OCI-LY3 (cell line): ENCODE measurements at regions not wholly inside any gene's neighbourhood (a gene's known extent, or its start where the extent isn't known, plus 50 kb on each side); places are given as distances from the start of the nearest gene placed in this dataset.

Experiments
- H2AFZ ChIP-seq: fragments of 200-600, 300-600 bp; shearing (Covaris generic); 2 replicates; pipeline ENCODE4 v1.6.0; 2014; ENCODE audit warnings: antibody characterized with exemption, low read depth, low read length
- H3K27ac ChIP-seq: fragments of 200-600, 300-600 bp; sonication (generic); 2 replicates; pipeline ENCODE4 v1.5.1; 2014; ENCODE audit warnings: mild to moderate bottlenecking, low read length, moderate library complexity, mixed read lengths
- H3K27me3 ChIP-seq: fragments of 200-600, 300-600 bp; sonication (generic); 2 replicates; pipeline ENCODE4 v1.6.1; 2014; ENCODE audit warnings: low read depth, low read length, mixed read lengths
- H3K36me3 ChIP-seq: fragments of 200-600, 300-600 bp; sonication (generic); replicated peaks from 2 replicates; pipeline ENCODE3; 2014; ENCODE audit warnings: low read depth, low read length, mixed read lengths
- H3K4me1 ChIP-seq: fragments of 300-600, 200-600 bp; sonication (generic); 2 replicates; pipeline ENCODE4 v1.6.1; 2014; ENCODE audit warnings: low read length, mixed read lengths
- H3K4me2 ChIP-seq: fragments of 200-600, 300-600 bp; sonication (generic); 2 replicates; pipeline ENCODE4 v1.6.1; 2014; ENCODE audit warnings: low read length, mixed read lengths
- H3K4me3 ChIP-seq: fragments of 300-600, 200-600 bp; sonication (generic); 2 replicates; pipeline ENCODE4 v1.5.1; 2014; ENCODE audit warnings: antibody characterized with exemption, mild to moderate bottlenecking, low read length, moderate library complexity
- H3K79me2 ChIP-seq: fragments of 300-600, 200-600 bp; shearing (Covaris generic); 2 replicates; pipeline ENCODE4 v1.6.1; 2014; ENCODE audit warnings: mild to moderate bottlenecking, low read length, mixed read lengths
- H3K9ac ChIP-seq: fragments of 300-600, 200-600 bp; shearing (Covaris generic); 2 replicates; pipeline ENCODE4 v1.6.0; 2014; ENCODE audit warnings: mild to moderate bottlenecking, low read length, moderate library complexity
- H3K9me3 ChIP-seq: fragments of 200-600, 300-600 bp; shearing (Covaris generic); 2 replicates; pipeline ENCODE4 v1.6.1; 2014; ENCODE audit warnings: low read length, mixed read lengths; ENCODE audit not compliant: insufficient read depth
- H4K20me1 ChIP-seq: fragments of 200-600, 300-600 bp; sonication (generic); 2 replicates; pipeline ENCODE4 v1.6.1; 2016; ENCODE audit warnings: low read length, mixed read lengths; ENCODE audit not compliant: insufficient read depth
- CTCF ChIP-seq: fragments of 200-600, 300-600 bp; sonication (generic); IDR thresholded peaks from 2 replicates; pipeline ENCODE4 v1.5.1; 2014; ENCODE audit warnings: antibody characterized with exemption, low read length, low read depth
- EZH2phosphoT487 ChIP-seq: fragments of 200-600 bp; shearing (Covaris generic); IDR thresholded peaks from 2 replicates; pipeline ENCODE4 v1.6.1; 2018; ENCODE audit warnings: antibody characterized with exemption, mixed run types, low read depth

- no peaks in the 10 kb centered on the region for H3K79me2 ChIP-seq
- peaks cover 7% of the 10 kb centered on the region for H3K4me1 ChIP-seq
- no peaks in the 10 kb centered on the region for H4K20me1 ChIP-seq
- H3K4me3 ChIP-seq: no peak overlapping the region
- no peak overlapping the region for H3K27ac ChIP-seq
- H2AFZ ChIP-seq: no peak overlapping the region
- H3K4me2 ChIP-seq: no peak overlapping the region
- peaks cover 17% of the 10 kb centered on the region for H3K27me3 ChIP-seq
- no peaks in the 10 kb centered on the region for H3K9me3 ChIP-seq
- H3K9ac ChIP-seq: no peak overlapping the region
- no peaks in the 10 kb centered on the region for H3K36me3 ChIP-seq
- TF ChIP-seq CTCF (no peak), EZH2phosphoT487 (no peak)
Observed at GRCh38 chr5:74480201-74480600, 160.3 kb downstream of the ENC1 start.

GRCh38 chr5:74478328-74478727 is 162.2 kb downstream of the ENC1 start:
- Histone ChIP-seq H3K4me1 (peaks cover 7% of the 10 kb centered on the region), H3K4me3 (no peak overlapping the region), H3K4me2 (no peak overlapping the region), H3K9ac (no peak overlapping the region), H2AFZ (no peak overlapping the region), H3K79me2 (no peaks in the 10 kb centered on the region), H3K36me3 (no peaks in the 10 kb centered on the region), H3K27me3 (peaks cover 17% of the 10 kb centered on the region), H4K20me1 (no peaks in the 10 kb centered on the region), H3K27ac (no peak overlapping the region), H3K9me3 (no peaks in the 10 kb centered on the region)
- TF ChIP-seq CTCF (no peak), EZH2phosphoT487 (no peak)

- H3K79me2 ChIP-seq: no peaks in the 10 kb centered on the region
- no peaks in the 10 kb centered on the region for H3K36me3 ChIP-seq
- peaks cover 7% of the 10 kb centered on the region for H3K4me1 ChIP-seq
- peaks cover 17% of the 10 kb centered on the region for H3K27me3 ChIP-seq
- no peak overlapping the region for H3K9ac ChIP-seq
- no peak overlapping the region for H3K27ac ChIP-seq
- no peak overlapping the region for H2AFZ ChIP-seq
- 0 out of 2 replicates have a peak overlapping the region, but pooled peaks have one; percentile 17 for H3K4me2 ChIP-seq
- TF ChIP-seq CTCF (no peak), EZH2phosphoT487 (no peak)
- no peak overlapping the region for H3K4me3 ChIP-seq
- H3K9me3 ChIP-seq: no peaks in the 10 kb centered on the region
- H4K20me1 ChIP-seq: no peaks in the 10 kb centered on the region
Observed at GRCh38 chr5:74477761-74478160, 162.8 kb downstream of the ENC1 start.

GRCh38 chr5:74476819-74477453 is 163.6 kb downstream of the ENC1 start:
- Histone ChIP-seq H3K36me3 (no peaks in the 10 kb centered on the region), H3K4me1 (peaks cover 7% of the 10 kb centered on the region), H3K27ac (no peak overlapping the region)

More at GRCh38 chr5:74476819-74477453, 163.6 kb downstream of the ENC1 start:
- 0 out of 2 replicates have a peak overlapping the region, but pooled peaks have one; percentile 48 for H3K4me2 ChIP-seq
- no peaks in the 10 kb centered on the region for H4K20me1 ChIP-seq
- no peak overlapping the region for H3K9ac ChIP-seq
- TF ChIP-seq EZH2phosphoT487: no peak
- no peak for TF ChIP-seq CTCF
- no peak overlapping the region for H2AFZ ChIP-seq
- H3K9me3 ChIP-seq: no peaks in the 10 kb centered on the region
- H3K27me3 ChIP-seq: peaks cover 17% of the 10 kb centered on the region
- H3K79me2 ChIP-seq: no peaks in the 10 kb centered on the region
- H3K4me3 ChIP-seq: no peak overlapping the region
